Pancreas (tissue), 10 donors: ENCODE measurements at regions not wholly inside any gene's neighbourhood (a gene's known extent, or its start where the extent isn't known, plus 50 kb on each side); places are given as distances from the start of the nearest gene placed in this dataset.

Experiments
- ATAC-seq, 4 donors: fragments of 200-7000 bp; cut with Tn5 transposase; one replicate each; pipeline versions ENCODE4 v1.8.0 to v1.9.1; 2020; ENCODE audit warnings: mild to moderate bottlenecking in 4 of 4, moderate library complexity in 4 of 4
- DNase-seq, 6 donors: peaks; one replicate each; pipeline ENCODE4 v3.0.0-alpha.2; 2020
- FAIRE-seq: peaks from 2 replicates; lab custom pipeline; 2012; peaks lifted over from hg19 to GRCh38; lab: Jason Lieb, UNC
- H3K27ac ChIP-seq, 4 donors: fragments of 200-600 bp; sonication (generic); 1 replicate in 3 of 4; 2 replicates in 1 of 4; pipeline versions ENCODE4 v1.5.0 to v1.8.0; 2020
- H3K27me3 ChIP-seq, 4 donors: fragments of 200-600 bp; one replicate each; pipeline ENCODE4 v1.8.0; 2021
- H3K36me3 ChIP-seq, 3 donors: fragments of 200-600 bp; sonication (generic) in 1 of 3; one replicate each; pipeline versions ENCODE4 v1.5.0 to v1.8.0; 2020 to 2021
- H3K4me1 ChIP-seq, 3 donors: fragments of 200-600 bp; one replicate each; pipeline ENCODE4 v1.8.0; 2021
- H3K4me3 ChIP-seq, 4 donors: fragments of 200-600 bp; sonication (generic) in 2 of 4; one replicate each; pipeline versions ENCODE4 v1.5.0 to v1.8.0; 2020 to 2021
- H3K9me3 ChIP-seq, 4 donors: fragments of 200-600 bp; one replicate each; pipeline ENCODE4 v1.8.0; 2021
- CTCF ChIP-seq, 4 donors: fragments of 200-600 bp; sonication (generic) in 3 of 4; IDR thresholded peaks; one replicate each; pipeline versions ENCODE4 v1.5.0 to v1.8.0; 2021; ENCODE audit warnings: antibody characterized with exemption in 4 of 4
- WGBS, 2 donors: extraction: QIAGEN DNeasy Blood & Tissue Kit; methylation state at CpG; one replicate each; pipeline ENCODE4 v1.1.7; 2013; 5-methylcytosine and 5-hydroxymethylcytosine counted together
- intact Hi-C, 3 donors: fragments of 100-400 bp; cut with DNase I; formaldehyde crosslinking; loops; one replicate each; pipeline versions ENCODE4 v1.11.1 to v1.14.2; 2022
- donor health status: healthy with polysubstance abuse.
- donor health status: DM: no; HTN: no; CAD: no; lungs with moderate emphysema.
- donor health status: DM: no; HTN: no; CAD: no.
- donor health status: control.
- donor health status: control.
- donor health status: Bipolar disorder and iron deficiency.
- donor health status: DM: yes; HTN: yes; CAD: no.
- donor health status: DM: no; HTN: no; CAD: no.
- donor health status: DM: no; HTN: no; CAD: no.
- donor health status: DM: yes; HTN: yes; CAD: no.

DNA sequence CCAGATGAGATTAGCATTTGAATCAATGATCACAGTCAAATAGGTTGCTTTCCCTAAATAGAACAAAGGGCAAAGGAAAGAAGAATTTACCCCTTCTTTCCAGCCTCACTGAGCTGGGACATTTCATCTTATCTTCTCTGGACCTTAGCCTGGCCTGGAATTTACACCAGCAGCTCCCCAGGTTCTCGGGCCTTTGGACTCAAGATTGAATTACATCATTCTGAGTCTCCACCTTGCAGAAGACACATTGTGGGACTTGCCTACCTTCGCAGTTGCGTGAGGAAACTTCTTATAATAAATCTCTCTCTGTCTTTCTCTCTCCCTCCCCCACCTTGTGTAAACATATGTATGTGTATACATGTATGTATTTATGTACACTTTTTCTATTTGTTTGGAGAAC, 732.4 kb downstream of the IPMK start:
- no peak for TF ChIP-seq CTCF (IDR thresholded peaks at IDR 0.05)
- Histone ChIP-seq H3K27me3 (no peaks in the 10 kb centered on the region), H3K9me3 (no peaks in the 10 kb centered on the region), H3K36me3 (no peaks in the 10 kb centered on the region), H3K27ac (no peak overlapping the region), H3K4me3 (no peak overlapping the region), H3K4me1 (no peaks in the 10 kb centered on the region)
- no peak for FAIRE-seq
- intact Hi-C loops, result no loop called here
- WGBS, 2 donors, result 58 to 67% methylated on average over 3 of the region's 3 CpGs
- DNase-seq, result no peak
- ATAC-seq, result no peak

DNA sequence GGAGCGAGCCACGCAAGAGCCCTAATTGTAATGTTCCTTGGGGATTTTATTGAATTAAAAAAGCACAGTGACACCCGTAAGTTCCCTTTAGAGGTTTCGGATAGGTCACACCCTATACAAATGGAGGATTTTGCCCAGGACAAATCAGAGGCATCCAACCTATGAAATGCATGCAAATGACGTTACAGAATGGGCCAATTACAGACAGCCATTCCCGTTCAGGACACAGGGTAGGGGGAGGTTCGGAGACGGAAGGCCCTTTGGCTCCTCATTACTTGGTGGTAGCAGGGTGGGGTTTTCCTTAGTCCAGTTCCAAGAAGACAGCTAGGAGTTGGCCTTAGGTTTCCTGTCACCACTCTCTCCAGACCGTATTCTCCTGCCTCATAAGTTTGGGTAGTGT, 754.1 kb downstream of the IPMK start:
- no peaks in the 10 kb centered on the region for H3K27me3 ChIP-seq
- FAIRE-seq (no peak), DNase-seq (no peak), ATAC-seq (no peak)
- no peak overlapping the region for H3K27ac ChIP-seq
- no peaks in the 10 kb centered on the region for H3K4me1 ChIP-seq
- intact Hi-C loops, result no loop called here
- no peaks in the 10 kb centered on the region for H3K9me3 ChIP-seq
- no peaks in the 10 kb centered on the region for H3K36me3 ChIP-seq
- 72 to 83% methylated on average over 9 of the region's 9 CpGs for WGBS, 2 donors
- TF ChIP-seq CTCF (IDR thresholded peaks at IDR 0.05), result no peak
- no peak overlapping the region for H3K4me3 ChIP-seq

GRCh38 chr10:57507788-57508187, 759.9 kb downstream of the IPMK start:
- DNase-seq, result peak in 1 of 6 donors; percentile 38
- no peak for FAIRE-seq
- WGBS, 2 donors, result 55 to 79% methylated on average over 5 of the region's 5 CpGs
- no peak for ATAC-seq
- no peak overlapping the region for H3K27ac ChIP-seq
- H3K36me3 ChIP-seq, result no peaks in the 10 kb centered on the region
- intact Hi-C loops, result no loop called here
- H3K9me3 ChIP-seq, result no peaks in the 10 kb centered on the region
- H3K4me3 ChIP-seq, result no peak overlapping the region
- no peaks in the 10 kb centered on the region for H3K4me1 ChIP-seq
- H3K27me3 ChIP-seq, result no peaks in the 10 kb centered on the region
- no peak for TF ChIP-seq CTCF (IDR thresholded peaks at IDR 0.05)

GRCh38 chr10:57506414-57507094, 761.1 kb downstream of the IPMK start:
- ATAC-seq, result no peak
- Histone ChIP-seq H3K4me1 (no peaks in the 10 kb centered on the region), H3K4me3 (no peak overlapping the region), H3K27ac (no peak overlapping the region), H3K27me3 (no peaks in the 10 kb centered on the region), H3K36me3 (no peaks in the 10 kb centered on the region), H3K9me3 (no peaks in the 10 kb centered on the region)
- no peak for FAIRE-seq
- peak in 1 of 6 donors; percentile 44 for DNase-seq
- 67 to 82% methylated on average over 10 of the region's 10 CpGs for WGBS, 2 donors
- intact Hi-C loops, result no loop called here
- TF ChIP-seq CTCF (IDR thresholded peaks at IDR 0.05), result no peak

DNA sequence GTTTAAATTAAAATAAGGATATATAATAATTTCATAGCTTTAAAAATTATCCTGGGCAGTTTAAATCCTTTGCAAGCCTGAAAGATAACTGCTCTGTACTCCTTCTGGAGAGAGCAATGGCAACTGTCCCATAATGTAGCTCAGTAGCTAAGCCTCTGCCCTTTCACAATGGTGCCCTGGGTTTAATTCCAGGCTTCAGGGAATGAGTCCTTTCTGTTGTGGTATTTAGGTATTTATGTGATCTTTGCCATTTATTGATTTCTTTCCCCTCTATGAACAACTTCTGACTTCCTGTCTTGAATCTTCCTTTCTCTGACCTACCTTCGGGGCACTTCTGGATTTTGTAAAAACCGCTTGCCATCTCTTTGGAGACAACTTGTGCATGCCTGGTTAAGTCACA, 773.2 kb downstream of the IPMK start:
- Histone ChIP-seq H3K36me3 (no peaks in the 10 kb centered on the region), H3K27me3 (no peaks in the 10 kb centered on the region), H3K9me3 (no peaks in the 10 kb centered on the region), H3K27ac (no peak overlapping the region), H3K4me1 (no peaks in the 10 kb centered on the region), H3K4me3 (no peak overlapping the region)
- WGBS, 2 donors, result 56 to 63% methylated on average over 2 of the region's 2 CpGs
- no peak for FAIRE-seq
- no peak for ATAC-seq
- no peak for DNase-seq
- intact Hi-C loops, result no loop called here
- TF ChIP-seq CTCF (IDR thresholded peaks at IDR 0.05), result no peak
